SW480 (cell line): ENCODE measurements at regions not wholly inside any gene's neighbourhood (a gene's known extent, or its start where the extent isn't known, plus 50 kb on each side); places are given as distances from the start of the nearest gene placed in this dataset.

Source experiments
- DNase-seq: peaks from one replicate; pipeline ENCODE4 v3.0.0-alpha.2; 2016; ENCODE audit warnings: low spot score

DNA sequence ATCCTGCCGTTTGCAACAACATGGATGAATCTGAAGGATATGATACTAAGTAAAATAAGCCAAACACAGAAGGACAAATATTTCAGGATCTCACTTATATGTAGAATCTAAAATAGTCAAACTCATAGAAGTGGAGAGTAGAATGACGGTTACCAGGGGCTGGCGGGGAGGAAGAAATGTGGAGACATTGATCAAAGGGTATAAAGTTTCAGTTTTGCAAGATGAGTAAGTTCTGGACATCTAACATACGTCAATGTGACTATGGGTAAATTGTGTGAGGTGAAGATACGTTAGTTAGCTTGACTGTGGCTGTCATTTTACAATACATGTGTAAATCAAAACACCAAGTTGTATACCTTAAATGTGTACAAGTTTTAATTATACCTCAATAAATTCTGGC is 200.3 kb downstream of the SNX18 start:
- no peak for DNase-seq

DNA sequence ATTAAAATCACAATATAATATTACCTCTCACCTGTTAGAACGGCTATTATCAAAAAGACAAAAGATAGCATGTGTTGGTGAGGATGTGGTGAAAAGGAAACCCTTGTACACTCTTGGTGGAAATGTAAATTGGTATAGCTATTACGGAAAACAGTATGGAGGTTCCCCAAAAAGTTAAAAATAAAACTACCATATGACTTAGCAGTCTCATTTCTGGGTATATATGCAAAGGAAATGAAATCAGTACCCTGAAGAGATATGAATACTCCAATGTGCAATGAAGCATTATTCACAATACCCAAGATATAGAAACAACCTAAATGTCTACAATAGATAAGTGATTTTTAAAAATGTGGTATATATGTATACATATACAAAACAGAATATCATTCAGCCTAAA is 199.9 kb downstream of the SNX18 start:
- DNase-seq: no peak

GRCh38 chr5:54713923-54714581 is 196.5 kb downstream of the SNX18 start:
- DNase-seq: no peak

DNA sequence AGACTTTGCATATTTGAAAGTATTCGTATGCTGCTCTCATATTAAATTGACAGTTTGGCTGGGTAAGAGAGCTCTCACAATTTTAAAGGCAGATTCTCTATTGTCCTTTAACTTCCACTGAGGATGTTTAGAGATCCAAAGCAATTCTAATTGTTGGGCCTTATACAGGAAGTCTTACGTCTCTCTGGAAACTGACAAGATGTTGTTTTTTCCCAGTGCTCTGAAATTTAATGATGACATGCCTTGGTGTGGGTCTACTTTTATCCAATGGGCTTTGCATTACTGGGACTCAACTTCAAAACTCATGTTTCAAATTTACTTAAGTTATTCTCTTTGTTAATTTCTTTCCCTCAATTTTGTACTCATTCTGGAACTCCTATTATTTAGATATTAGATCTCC is 191.5 kb downstream of the SNX18 start:
- no peak for DNase-seq

DNA sequence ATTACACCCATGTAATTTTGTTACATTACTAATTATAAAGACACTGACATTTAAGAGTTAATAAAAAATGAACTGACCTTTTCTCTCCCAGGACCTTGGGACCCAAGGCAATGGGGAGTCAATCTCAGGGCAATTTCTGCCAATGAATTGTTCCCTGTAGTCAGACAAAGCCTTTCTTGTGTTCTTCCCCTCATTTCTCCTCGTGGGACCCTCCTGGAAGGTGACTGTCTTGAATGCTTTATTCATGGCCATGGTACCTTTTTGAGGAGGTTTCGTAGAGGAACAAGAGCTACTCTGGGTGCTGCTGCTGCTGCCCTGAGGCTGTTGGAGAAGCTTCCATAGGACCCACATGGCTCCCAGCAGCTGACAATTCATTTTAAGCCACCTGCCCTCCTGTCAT is 190.3 kb downstream of the SNX18 start:
- no peak for DNase-seq

- DNase-seq: no peak
Measured at GRCh38 chr5:54705994-54706653, 188.6 kb downstream of the SNX18 start.

- no peak for DNase-seq
Measured at GRCh38 chr5:54704825-54705224, 187.3 kb downstream of the SNX18 start.

DNA sequence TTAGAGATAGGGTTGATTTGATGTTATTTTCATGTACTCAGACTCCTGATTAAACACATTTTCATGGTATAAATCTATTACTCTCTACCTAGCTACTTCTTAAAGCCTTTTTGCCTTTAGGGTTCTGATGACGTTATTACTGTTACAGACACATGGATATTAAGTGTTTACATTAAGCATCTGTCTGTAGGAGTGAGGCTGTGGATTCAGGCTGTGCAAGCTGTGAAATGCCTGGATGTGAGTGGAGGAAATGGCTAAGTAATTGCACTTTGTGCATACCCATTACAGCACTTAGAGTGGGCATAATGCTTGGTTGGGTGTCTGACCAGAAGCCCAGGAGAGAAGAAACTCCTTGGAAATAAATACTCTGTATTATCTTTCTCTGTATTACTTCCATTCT is 186.8 kb downstream of the SNX18 start:
- DNase-seq: no peak

GRCh38 chr5:54703565-54704255 is 186.2 kb downstream of the SNX18 start:
- DNase-seq: no peak

- no peak for DNase-seq
Measured at GRCh38 chr5:54703133-54703532, 185.6 kb downstream of the SNX18 start.

- DNase-seq: no peak
Measured at GRCh38 chr5:54702470-54702869, 184.9 kb downstream of the SNX18 start.

DNA sequence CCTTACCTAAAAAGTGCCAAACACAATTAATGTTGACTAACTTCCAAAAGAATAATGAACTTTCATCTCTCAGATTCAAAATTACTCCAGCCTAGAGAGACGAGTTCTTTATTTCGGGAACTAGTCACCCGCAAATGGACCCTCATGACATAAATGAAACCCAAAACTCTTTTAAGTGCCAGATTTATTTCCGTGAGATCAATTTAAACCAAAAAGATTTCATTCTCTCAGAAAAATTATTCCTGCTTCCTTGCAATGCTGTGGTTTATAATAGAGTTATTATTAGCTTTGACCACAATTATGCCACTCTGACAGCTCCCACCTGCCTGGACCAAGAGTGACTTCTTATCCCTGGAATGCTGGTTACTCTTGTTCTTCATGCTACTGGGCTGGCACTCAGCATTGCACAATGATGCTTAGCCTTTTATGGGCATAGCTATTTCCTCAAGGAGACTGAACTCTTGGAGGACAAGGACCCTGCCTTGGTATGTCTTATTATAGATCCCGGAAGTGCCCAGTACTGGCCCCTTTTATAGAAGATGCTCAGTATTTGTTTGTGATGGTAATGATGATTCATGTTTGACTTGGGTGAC is 183.5 kb downstream of the SNX18 start:
- peak; percentile 37 for DNase-seq

DNA sequence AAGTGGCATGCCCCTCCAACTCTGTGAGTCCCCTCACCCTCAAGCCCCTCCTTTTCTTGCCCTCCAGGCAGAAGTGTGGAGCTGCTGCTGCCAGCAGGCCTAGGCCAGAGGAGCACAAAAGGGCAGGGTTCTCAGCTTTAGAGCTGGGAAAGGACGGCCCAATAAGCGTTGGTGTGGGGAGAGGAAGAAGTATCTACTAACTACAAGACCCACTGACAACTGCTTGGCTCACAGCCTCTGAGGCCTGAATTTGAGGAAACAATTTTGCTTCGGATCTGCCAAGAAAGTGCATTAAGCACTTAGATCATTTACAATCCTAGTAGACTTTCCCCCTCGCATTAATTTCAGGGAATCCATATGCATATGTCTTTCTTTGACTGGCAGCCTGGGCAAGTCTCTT is 179.4 kb downstream of the SNX18 start:
- DNase-seq: no peak

GRCh38 chr5:54696346-54696745 is 178.8 kb downstream of the SNX18 start:
- DNase-seq: no peak

DNA sequence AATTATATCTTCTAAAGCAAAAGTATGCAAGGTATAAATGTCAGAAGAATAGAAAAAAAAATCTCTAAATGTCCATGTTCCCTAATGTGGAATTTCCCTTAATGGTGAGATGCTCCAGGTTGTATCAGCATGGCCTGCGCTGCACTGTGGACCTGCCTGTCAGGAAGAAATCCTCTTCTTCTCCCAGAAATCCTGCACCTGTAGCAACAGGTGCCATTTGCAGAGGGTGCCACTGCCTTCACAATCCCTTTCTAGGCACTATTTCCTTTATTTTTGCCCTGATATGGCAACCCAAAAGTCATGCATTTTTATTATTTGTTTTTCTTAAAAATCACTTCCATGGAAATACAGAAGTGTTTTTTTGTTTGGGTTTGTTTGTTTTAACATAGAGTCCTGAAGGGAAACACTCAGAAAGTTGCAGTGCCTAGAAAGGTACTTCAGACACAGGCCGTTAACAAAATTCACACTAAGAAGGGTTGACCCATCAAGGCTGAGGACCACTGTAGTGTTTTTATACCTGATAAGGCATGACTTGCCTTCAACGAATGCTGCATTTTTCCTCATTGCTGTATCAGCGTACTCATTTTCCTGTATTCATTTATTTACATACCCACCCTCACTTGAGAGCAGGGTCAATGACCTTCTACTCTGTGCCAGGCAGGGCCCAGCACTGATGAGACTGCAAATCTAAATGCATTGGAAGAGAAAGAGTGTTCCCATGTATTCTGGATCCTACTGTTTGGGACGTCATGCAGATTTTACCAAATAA is 177.8 kb downstream of the SNX18 start:
- no peak for DNase-seq

- no peak for DNase-seq
Measured at GRCh38 chr5:54693936-54694657, 176.5 kb downstream of the SNX18 start.

DNA sequence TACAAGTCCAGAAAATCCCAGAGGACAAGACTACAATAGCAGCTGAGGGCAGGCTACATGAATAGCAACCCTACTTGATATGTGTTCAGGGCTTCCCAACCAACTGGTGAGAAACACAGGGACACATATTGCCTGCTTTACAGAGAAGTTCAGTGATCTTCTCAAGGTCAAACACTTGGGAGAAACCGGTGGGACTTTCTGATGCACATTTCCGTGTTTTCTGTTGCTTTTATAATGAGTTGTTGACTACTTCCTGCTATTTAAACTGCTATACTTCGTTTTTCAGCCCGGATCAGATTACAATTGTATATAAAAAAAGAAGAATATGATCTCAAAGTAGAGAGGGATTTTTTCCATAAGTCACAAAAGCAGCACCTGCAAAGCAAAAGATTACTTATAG is 175.1 kb downstream of the SNX18 start:
- DNase-seq: no peak

DNA sequence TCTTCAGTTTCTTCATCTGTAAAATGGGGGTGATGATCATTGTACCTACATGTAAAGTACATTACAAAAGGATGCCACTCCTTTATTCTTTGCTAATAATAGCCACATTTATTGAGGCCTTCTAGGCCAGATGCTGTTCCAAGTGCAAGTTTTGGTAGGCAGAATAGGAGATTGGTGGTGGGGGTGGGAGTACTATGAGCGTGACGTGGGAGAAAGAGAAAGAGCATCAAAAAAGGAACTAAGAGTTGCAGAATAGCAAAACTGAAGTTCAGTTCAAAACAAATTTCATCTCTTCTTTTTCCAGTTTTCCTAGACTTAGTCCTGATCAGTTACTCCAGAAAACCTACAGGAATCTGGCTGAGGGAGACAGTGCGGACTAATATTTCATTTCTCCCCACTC is 174.1 kb downstream of the SNX18 start:
- no peak for DNase-seq

GRCh38 chr5:54689411-54690251 is 172.1 kb downstream of the SNX18 start:
- DNase-seq: no peak

DNA sequence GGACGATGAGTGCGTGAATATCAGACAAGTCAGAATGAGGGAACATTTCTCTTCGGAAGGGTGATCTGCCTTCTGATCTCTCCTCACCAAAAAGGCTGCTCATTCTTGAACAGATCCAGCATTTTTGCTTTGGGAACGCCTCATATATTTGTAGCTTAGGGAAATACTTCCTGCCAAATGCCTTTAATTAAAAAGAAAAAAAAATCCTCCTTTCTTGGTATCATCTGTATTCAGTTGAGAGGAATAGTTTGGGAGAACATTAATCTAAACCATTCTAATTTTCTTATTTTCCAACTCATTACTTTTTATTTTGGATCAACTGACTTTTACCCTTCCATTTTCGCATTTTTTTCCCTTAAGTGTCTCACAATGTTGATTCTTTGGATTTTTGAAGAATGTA is 163.4 kb downstream of the SNX18 start:
- DNase-seq: no peak

GRCh38 chr5:54679686-54680085 is 162.1 kb downstream of the SNX18 start:
- no peak for DNase-seq
